ENCODE measurements at regions not wholly inside any gene's neighbourhood (a gene's known extent, or its start where the extent isn't known, plus 50 kb on each side); places are given as distances from the start of the nearest gene placed in this dataset.

DNA sequence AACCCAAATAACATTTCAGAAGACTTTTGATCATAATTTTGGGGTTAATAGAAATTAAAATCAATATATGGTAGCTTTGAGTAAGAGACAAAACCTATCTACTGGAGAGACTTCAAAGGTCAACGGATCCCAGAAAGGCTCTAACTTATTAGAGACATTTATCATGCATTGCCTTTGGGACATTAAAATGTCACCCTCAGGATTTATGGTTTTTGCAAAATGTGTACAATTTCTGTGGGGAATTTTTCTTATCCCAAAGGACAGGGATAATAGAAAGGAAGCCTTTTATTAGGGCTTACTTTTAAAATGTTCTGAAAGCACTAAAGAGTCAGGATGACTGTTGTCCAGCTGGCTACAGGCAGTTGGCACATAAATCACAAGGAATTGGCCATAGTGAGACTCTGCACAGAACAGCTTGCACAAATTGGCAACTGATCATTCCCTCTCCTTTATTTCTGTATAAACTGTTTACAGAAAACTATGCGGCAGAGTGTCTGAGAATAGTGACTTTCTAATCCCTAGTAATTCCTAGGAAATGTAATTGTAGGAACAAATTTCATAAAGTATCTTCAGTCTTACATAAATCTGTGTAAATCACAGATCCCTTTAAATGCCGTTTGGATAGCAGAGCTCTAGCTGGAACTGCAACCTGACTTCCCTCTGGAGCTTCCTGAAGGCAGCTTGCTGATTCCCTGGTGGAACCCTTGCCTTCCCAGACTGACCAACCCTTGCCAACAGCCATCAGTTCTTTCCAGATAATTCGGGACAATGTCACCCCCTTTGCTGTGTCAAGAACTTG lies 201.1 kb upstream of the PREP start:
- TF ChIP-seq POLR2A (IDR thresholded peaks at IDR 0.05; ENCODE audit: low read length) (no peak), CEBPB (IDR thresholded peaks at IDR 0.05) (no peak), EP300 (IDR thresholded peaks at IDR 0.05) (no peak), EHF (CRISPR knock-in tag; IDR thresholded peaks at IDR 0.05) (no peak), HOXA7 (CRISPR knock-in tag; IDR thresholded peaks at IDR 0.05) (no peak), HEYL (CRISPR knock-in tag; IDR thresholded peaks at IDR 0.05) (no peak)
- TF ChIP-seq, protein P1, sequence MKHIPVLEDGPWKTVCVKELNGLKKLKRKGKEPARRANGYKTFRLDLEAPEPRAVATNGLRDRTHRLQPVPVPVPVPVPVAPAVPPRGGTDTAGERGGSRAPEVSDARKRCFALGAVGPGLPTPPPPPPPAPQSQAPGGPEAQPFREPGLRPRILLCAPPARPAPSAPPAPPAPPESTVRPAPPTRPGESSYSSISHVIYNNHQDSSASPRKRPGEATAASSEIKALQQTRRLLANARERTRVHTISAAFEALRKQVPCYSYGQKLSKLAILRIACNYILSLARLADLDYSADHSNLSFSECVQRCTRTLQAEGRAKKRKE (CRISPR knock-in tag; IDR thresholded peaks at IDR 0.05; ENCODE audit: low read depth), result no peak
- TF ChIP-seq, protein P2, sequence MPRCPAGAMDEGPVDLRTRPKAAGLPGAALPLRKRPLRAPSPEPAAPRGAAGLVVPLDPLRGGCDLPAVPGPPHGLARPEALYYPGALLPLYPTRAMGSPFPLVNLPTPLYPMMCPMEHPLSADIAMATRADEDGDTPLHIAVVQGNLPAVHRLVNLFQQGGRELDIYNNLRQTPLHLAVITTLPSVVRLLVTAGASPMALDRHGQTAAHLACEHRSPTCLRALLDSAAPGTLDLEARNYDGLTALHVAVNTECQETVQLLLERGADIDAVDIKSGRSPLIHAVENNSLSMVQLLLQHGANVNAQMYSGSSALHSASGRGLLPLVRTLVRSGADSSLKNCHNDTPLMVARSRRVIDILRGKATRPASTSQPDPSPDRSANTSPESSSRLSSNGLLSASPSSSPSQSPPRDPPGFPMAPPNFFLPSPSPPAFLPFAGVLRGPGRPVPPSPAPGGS (IDR thresholded peaks at IDR 0.05), result no peak
